HEK293T (cell line): ENCODE measurements at regions not wholly inside any gene's neighbourhood (a gene's known extent, or its start where the extent isn't known, plus 50 kb on each side); places are given as distances from the start of the nearest gene placed in this dataset.

Experiments
- CTCF ChIA-PET: fragments of 350-600 bp; formaldehyde crosslinking; extraction: SDS; loops from one replicate; lab custom pipeline; 2021; ENCODE audit warnings: antibody characterized with exemption, inconsistent platforms; lab: Yijun Ruan, JAX
- POLR2A ChIA-PET: fragments of 350-600 bp; formaldehyde crosslinking; extraction: SDS; loops from one replicate; lab custom pipeline; 2020; ENCODE audit warnings: antibody characterized with exemption, inconsistent platforms; lab: Yijun Ruan, JAX
- DNase-seq: peaks from one replicate; pipeline ENCODE4 v3.0.0; 2012; ENCODE audit warnings: mixed read lengths; ENCODE audit errors: extremely low spot score
- ARNT ChIP-seq: fragments of 450-650 bp; IDR thresholded peaks from 2 replicates; pipeline ENCODE4 v1.6.1; 2017; ENCODE audit warnings: mild to moderate bottlenecking
- BHLHE40 ChIP-seq: fragments of 450-650 bp; IDR thresholded peaks from 2 replicates; pipeline ENCODE4 v1.6.1; 2016; ENCODE audit warnings: mild to moderate bottlenecking, moderate library complexity, borderline replicate concordance
- CTBP1 ChIP-seq: fragments of 450-650 bp; IDR thresholded peaks from 2 replicates; pipeline ENCODE4 v1.6.1; 2016; ENCODE audit warnings: borderline replicate concordance
- ELF4 ChIP-seq: fragments of 450-650 bp; IDR thresholded peaks from 2 replicates; pipeline ENCODE4 v1.6.1; 2017; ENCODE audit warnings: antibody characterized with exemption
- FOXA1 ChIP-seq: fragments of 450-650 bp; IDR thresholded peaks from 2 replicates; pipeline ENCODE4 v1.6.1; 2016; ENCODE audit warnings: mild to moderate bottlenecking
- FOXK2 ChIP-seq: fragments of 450-650 bp; IDR thresholded peaks from 2 replicates; pipeline ENCODE4 v1.6.1; 2016; ENCODE audit warnings: mild to moderate bottlenecking
- FOXM1 ChIP-seq: fragments of 450-650 bp; IDR thresholded peaks from 2 replicates; pipeline ENCODE4 v1.6.1; 2017; ENCODE audit warnings: mild to moderate bottlenecking, borderline replicate concordance
- HDGF ChIP-seq: fragments of 450-650 bp; IDR thresholded peaks from 2 replicates; pipeline ENCODE4 v1.6.1; 2017; ENCODE audit warnings: antibody characterized with exemption, borderline replicate concordance
- L3MBTL2 ChIP-seq: fragments of 450-650 bp; conservative IDR thresholded peaks from 2 replicates; pipeline ENCODE4 v1.6.1; 2016; ENCODE audit warnings: mild to moderate bottlenecking
- LEF1 ChIP-seq: fragments of 450-650 bp; IDR thresholded peaks from 2 replicates; pipeline ENCODE4 v1.6.1; 2017; ENCODE audit warnings: mild to moderate bottlenecking, borderline replicate concordance
- NFRKB ChIP-seq: fragments of 450-650 bp; IDR thresholded peaks from 2 replicates; pipeline ENCODE4 v1.6.1; 2016; ENCODE audit warnings: mild to moderate bottlenecking, moderate library complexity
- SP1 ChIP-seq: fragments of 450-650 bp; IDR thresholded peaks from 2 replicates; pipeline ENCODE4 v1.6.1; 2017
- SUZ12 ChIP-seq: fragments of 450-650 bp; IDR thresholded peaks from 2 replicates; pipeline ENCODE4 v1.6.1; 2016; ENCODE audit warnings: mild to moderate bottlenecking
- TARDBP ChIP-seq: fragments of 450-650 bp; IDR thresholded peaks from 2 replicates; pipeline ENCODE4 v1.6.1; 2016
- ZNF384 ChIP-seq: fragments of 450-650 bp; IDR thresholded peaks from 2 replicates; pipeline ENCODE4 v1.6.1; 2016
- TF ChIP-seq, protein P1 (sequence below): fragments of 450-650 bp; IDR thresholded peaks from 2 replicates; pipeline ENCODE4 v1.6.1; 2016

DNA sequence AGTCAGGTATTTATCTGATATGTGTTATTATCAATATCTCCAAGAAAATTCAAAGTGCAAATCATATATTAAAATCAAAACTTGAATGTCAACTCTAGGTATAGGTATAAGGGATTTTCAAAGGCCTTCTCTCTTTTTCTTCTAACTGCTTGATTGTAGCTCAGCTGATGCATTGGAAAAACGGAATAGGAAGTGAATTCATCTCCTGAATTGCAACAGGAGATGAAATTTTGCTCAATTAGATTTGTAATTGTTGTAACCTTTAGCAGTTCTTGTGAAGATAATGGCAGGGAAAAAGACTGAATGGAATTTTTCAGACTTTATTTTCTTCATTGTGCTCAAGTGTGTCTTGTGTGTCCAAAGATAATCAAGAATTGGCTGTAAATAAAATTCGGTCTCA lies 190.2 kb upstream of the KCNJ16 start:
- DNase-seq: no peak
- ChIA-PET POLR2A (no interaction called here), CTCF (no interaction called here)
- TF ChIP-seq CTBP1 (no peak), SUZ12 (no peak), ARNT (no peak), FOXK2 (no peak), LEF1 (no peak), BHLHE40 (no peak), ZNF384 (no peak), FOXA1 (no peak), L3MBTL2 (no peak), TARDBP (no peak), SP1 (no peak), NFRKB (no peak), HDGF (no peak), ELF4 (no peak), FOXM1 (no peak)
- TF ChIP-seq, protein P1, sequence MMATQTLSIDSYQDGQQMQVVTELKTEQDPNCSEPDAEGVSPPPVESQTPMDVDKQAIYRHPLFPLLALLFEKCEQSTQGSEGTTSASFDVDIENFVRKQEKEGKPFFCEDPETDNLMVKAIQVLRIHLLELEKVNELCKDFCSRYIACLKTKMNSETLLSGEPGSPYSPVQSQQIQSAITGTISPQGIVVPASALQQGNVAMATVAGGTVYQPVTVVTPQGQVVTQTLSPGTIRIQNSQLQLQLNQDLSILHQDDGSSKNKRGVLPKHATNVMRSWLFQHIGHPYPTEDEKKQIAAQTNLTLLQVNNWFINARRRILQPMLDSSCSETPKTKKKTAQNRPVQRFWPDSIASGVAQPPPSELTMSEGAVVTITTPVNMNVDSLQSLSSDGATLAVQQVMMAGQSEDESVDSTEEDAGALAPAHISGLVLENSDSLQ: no peak

DNA sequence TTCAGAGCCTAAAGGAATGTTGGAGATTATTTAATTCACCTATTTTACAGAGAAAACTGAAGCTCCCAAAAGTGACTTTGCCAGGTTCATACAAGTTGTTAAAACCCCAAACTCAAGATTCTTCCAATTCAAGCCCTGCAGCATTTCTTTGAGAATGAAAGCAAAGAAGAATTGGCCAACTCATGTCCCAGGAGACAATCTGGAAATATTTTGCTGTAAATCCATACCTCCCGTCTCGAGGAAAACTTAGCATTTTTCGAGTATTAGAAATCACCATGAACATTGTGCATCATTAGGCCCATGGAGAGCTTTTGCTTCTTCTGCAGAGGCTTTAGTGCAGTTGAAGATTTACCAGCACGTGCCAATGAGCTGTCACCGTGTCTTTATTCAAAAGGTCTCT lies 176.4 kb upstream of the KCNJ16 start:
- DNase-seq: no peak
- TF ChIP-seq FOXK2 (no peak), LEF1 (no peak)
- CTCF ChIA-PET: no interaction called here
- POLR2A ChIA-PET: no interaction called here

DNA sequence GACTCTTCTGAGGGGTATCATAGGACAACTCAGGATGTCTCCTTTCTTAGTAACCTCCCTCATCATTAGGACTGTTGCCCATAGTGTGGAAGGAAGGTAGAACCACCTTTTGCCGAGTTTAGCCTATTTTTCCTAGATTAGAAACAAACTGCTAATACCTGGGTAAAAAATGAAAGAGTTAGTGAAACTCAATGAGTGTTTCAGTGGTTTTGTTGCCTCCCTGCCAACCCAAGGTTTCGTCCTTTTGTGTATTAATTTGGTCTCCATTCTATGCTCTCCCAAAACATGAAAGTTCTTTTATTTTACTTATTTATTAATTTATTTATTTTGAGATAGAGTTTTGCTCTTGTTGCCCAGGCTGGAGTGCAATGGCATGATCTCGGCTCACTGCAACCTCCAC lies 174.9 kb upstream of the KCNJ16 start:
- DNase-seq: no peak
- CTCF ChIA-PET: no interaction called here
- POLR2A ChIA-PET: no interaction called here
- TF ChIP-seq ZNF384 (no peak), BHLHE40 (no peak), CTBP1 (no peak), SP1 (no peak), TARDBP (no peak), L3MBTL2 (no peak), SUZ12 (no peak), LEF1 (no peak), HDGF (no peak), ARNT (no peak), FOXM1 (no peak), ELF4 (no peak), NFRKB (no peak), FOXK2 (no peak), FOXA1 (no peak)
- TF ChIP-seq, protein P1: no peak

DNA sequence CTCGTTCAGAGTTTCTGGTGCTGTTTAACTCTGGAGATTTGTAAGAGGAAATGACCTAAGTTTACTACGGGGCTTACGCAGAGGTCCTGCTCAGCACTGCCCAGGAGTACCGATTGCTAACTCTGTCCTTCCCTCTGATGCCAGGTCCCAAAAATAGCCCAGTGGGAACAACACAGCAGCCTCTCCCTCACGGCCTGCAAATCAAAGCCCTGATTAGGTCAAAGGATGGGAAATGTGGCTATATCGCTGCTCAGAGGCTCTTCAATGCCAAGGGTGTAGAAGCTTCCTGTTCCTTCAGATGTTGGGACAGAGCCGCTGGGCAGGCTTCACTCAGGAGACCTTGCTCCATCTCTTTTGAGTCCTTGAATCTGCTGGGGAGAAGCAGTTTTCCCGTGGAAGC lies 174.2 kb upstream of the KCNJ16 start:
- CTCF ChIA-PET: no interaction called here
- no peak for DNase-seq
- POLR2A ChIA-PET: no interaction called here
- TF ChIP-seq FOXM1 (no peak), TARDBP (no peak)

DNA sequence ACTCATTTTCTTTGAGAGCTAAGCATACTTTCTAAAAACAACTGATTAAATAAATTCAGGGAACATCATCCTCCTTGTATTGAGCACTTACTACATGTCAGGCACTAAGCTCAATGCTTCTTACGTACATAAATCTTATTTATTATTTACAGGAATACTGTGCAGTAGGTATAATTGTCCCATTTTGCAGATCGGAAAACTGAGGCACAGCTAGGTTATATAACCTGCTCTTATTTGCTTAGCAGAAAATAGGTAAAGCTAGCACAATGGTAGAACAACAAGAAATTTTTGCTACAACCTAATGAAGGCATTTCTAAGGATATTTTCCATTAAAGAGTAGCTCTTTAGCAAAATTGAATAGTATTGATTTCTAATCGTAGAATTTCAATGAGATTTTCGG lies 168.7 kb upstream of the KCNJ16 start:
- no peak for DNase-seq
- POLR2A ChIA-PET: interaction anchor here (1.5 kb wide), 1 partner anchor 9 kb away, joined by 4 read pairs; no protein-coding TSS in a partner anchor
- TF ChIP-seq FOXM1 (no peak), SUZ12 (no peak), ELF4 (no peak), FOXK2 (no peak), CTBP1 (no peak), NFRKB (no peak), L3MBTL2 (no peak), TARDBP (no peak), BHLHE40 (no peak), ZNF384 (no peak), SP1 (no peak), FOXA1 (no peak), HDGF (no peak), LEF1 (no peak), ARNT (no peak)
- TF ChIP-seq, protein P1: no peak
- CTCF ChIA-PET: no interaction called here

DNA sequence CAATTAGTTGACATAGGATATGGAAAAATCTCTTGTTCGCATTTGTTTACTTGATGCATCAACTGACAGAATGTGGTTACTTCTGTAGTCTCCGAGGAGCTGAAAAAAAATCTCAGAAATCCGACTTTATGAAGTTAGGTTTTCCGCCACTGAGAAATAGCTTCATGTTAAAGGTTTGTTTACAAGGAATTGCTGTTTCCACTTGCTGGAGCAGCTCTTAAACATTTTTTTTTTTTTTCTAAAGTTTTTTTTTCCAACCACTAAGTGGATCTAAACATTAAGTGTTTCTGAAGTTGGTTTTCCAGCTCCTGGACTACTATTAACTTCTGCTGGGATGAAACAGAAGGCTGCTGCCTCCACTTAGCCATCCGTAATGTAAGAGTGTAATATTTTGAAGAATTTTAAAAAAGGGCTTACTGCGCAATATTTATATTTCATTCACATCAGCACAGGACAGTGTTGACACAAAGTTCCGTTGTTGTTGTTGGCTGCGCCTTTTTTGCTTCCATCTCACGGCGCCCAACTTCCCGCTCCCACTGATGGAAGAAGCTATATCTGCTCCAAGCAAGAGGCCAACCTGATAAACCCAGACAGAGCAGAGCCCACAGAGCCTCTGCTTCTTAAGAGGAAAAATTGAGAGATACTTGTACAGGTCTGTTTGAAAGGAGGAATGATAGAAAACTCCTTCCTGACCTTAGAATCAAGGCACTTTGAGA lies 167.7 kb upstream of the KCNJ16 start:
- no peak for TF ChIP-seq FOXK2
- TF ChIP-seq ELF4: no peak
- no peak for TF ChIP-seq ARNT
- TF ChIP-seq FOXA1: no peak
- TF ChIP-seq L3MBTL2: no peak
- no peak for TF ChIP-seq SUZ12
- no peak for TF ChIP-seq SP1
- TF ChIP-seq TARDBP: no peak
- TF ChIP-seq FOXM1: no peak
- TF ChIP-seq NFRKB: no peak
- TF ChIP-seq CTBP1: no peak
- no peak for TF ChIP-seq BHLHE40
- no peak for TF ChIP-seq ZNF384
- TF ChIP-seq LEF1: no peak
- TF ChIP-seq, protein P1: no peak
- TF ChIP-seq HDGF: no peak
- POLR2A ChIA-PET: interaction anchor here (1.5 kb wide), 1 partner anchor 10 kb away, joined by 4 read pairs; no protein-coding TSS in a partner anchor
- CTCF ChIA-PET: interaction anchor here (0.7 kb wide), 1 partner anchor 246 kb away, joined by 3 read pairs; no protein-coding TSS in a partner anchor

More for the DNA sequence above, 167.7 kb upstream of the KCNJ16 start:
- no peak for DNase-seq
